HG02588 (cell line): ENCODE measurements at regions not wholly inside any gene's neighbourhood (a gene's known extent, or its start where the extent isn't known, plus 50 kb on each side); places are given as distances from the start of the nearest gene placed in this dataset.
"Not testable (repeated sequence)": the region's sequence is repeated elsewhere in the genome, so short reads cannot be mapped to it uniquely, and the experiment has no call there.

ENCODE experiments used
- ATAC-seq: cut with Tn5 transposase; IDR thresholded peaks from one replicate; pipeline ENCODE4 v1.9.1; 2021; ENCODE audit warnings: mild to moderate bottlenecking, moderate library complexity; ENCODE audit not compliant: unreplicated experiment

- ATAC-seq = no peak
Measured at GRCh38 chr1:66455446-66455845, 78.5 kb upstream of the SGIP1 start.

- no peak for ATAC-seq
Measured at GRCh38 chr1:66460776-66461175, 73.2 kb upstream of the SGIP1 start.

DNA sequence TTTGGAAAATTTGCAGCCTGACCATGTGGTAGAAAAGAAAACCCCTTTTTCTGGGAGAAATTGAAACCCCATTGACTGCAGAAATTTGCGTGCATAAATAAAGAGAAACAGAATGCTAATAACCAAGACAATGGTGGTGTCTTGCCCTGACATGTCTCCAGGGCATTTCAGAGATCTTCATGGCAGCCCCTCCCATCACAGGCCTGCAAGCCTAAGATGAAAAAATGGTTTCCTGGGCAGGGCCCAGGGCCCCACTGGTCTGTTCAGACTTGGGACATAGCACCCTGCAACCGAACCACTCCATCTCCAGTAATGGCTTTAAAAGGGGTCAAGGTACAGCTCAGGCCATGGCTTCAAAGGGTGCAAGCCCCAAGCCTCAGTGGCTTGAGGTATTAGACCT is 71.6 kb upstream of the SGIP1 start:
- ATAC-seq = no peak

DNA sequence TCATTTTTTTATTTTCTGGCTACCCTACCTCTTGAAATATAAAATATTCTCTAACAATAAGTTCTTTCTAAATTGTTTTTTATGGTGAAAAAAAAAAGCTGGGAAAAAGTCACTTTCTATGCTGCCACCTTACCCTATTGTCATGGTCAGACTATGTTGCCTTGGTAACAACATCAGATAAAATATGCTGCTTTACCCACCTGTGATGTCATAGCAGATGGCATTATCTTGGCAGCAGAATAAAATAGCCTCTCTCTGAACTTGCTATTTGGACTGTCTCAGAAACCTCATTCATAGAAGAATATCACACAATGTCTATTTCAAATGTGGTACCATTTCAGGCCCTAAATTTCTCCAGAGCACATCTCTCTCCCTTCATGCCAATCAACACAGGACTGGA is 69.6 kb upstream of the SGIP1 start:
- no peak for ATAC-seq

GRCh38 chr1:66464802-66465201 is 69.2 kb upstream of the SGIP1 start:
- no peak for ATAC-seq

DNA sequence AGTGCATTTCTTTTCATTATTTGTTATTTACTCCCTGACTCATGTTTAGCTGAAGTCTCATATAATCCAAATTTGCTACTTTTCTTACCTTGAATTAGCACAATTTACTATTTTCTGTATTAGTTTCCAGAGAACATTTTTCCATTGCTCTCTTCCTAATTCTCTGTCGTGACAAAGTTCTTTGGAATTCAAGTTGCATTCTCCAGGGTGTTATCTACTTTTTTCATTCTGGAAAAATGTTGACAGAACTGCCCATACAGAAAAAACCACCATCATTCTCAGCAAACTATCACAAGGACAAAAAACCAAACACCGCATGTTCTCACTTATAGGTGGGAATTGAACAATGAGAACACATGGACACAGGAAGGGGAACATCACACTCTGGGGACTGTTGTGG is 67.3 kb upstream of the SGIP1 start:
- ATAC-seq = not testable (repeated sequence)

DNA sequence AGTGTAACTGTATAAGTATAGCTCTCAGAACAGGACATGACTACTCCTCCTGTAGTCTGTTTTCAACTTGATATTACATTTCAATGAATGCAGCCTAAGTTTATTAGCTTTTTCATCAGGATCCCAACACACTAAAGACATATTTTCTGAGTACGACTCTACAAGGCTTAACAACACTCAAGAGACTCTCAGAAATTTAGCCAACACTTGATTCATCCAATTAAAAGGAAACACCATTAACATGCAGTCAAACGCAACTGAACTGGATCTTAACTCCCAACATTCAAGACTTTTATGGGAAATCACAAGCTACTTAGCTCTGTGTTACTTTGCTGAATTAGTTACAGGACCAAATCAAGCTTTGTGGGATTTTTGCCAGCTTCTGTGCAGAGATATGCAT is 65.2 kb upstream of the SGIP1 start:
- ATAC-seq = no peak

GRCh38 chr1:66475940-66476339 is 58.0 kb upstream of the SGIP1 start:
- ATAC-seq = no peak

GRCh38 chr1:66476774-66477173 is 57.2 kb upstream of the SGIP1 start:
- no peak for ATAC-seq

DNA sequence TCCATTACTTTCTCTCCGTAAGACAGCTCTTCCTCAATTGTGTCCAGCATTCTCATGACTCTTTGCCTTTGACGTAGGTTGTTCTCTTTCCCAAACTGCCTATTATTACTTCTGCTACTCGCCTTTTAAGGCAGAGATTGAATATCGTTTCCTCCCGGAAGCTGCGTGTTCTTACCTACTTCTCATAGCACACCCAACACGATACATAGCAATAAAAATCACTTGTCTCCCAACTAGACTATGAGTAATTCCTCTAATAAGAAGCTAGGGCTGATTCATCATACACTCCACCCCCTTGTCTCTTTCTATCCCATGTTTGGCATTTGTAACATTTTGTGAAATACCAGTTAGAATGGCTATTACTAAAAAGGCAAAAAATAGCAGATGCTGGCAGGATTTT is 55.8 kb upstream of the SGIP1 start:
- ATAC-seq = no peak

DNA sequence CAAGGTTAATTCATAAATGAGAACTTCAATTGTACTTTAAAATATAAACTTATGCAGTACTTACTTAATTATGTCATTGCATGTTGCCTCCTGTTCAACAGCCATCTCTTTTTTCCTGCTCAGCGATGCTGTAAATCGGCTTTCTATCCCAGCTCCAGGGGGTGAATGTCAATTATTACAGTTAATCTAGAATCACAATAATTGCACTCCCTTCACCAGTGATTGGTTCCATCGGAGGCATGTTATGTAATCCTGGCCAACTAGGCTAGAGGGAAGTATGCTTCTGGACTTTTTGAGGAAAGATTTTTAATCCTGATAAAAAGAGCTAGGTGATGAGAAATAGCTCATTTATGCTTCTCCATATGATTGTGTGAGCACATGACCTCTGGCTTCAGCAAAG is 53.8 kb upstream of the SGIP1 start:
- ATAC-seq = no peak

GRCh38 chr1:66481215-66481614 is 52.7 kb upstream of the SGIP1 start:
- ATAC-seq = not testable (repeated sequence)
